ENCODE measurements at regions not wholly inside any gene's neighbourhood (a gene's known extent, or its start where the extent isn't known, plus 50 kb on each side); places are given as distances from the start of the nearest gene placed in this dataset.

DNA sequence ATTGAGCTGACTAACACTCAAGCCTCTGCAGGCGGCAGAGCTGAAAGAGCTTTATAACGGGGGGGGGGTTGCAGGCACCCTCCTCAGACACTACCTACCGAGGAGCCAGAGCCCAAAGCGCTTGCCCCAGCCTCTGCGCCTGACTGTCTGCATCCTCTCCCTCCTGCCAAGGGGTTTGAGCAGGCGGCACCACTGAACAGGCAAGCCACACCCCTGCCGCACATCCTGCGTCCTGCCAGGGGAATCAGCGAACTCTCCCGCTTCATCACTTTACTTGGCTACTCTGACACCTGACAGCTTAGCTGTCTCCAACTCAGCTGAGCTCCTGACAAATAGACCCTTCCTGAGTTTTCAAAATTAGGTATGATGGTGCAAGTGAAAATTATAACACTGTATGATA lies 432.6 kb upstream of the ANKRD30A start:
- TF ChIP-seq CTCF (IDR thresholded peaks at IDR 0.05; ENCODE audit: low read length) = no peak
- TF ChIP-seq EZH2phosphoT487 (IDR thresholded peaks at IDR 0.05; ENCODE audit: low read length) = no peak

Data from MM.1S (cell line).